PC-3 (cell line): ENCODE measurements at regions not wholly inside any gene's neighbourhood (a gene's known extent, or its start where the extent isn't known, plus 50 kb on each side); places are given as distances from the start of the nearest gene placed in this dataset.

ENCODE experiments used
- ATAC-seq: fragments of 200-7000 bp; cut with Tn5 transposase; 2 replicates; pipeline ENCODE4 v1.9.1; 2020; ENCODE audit warnings: mild to moderate bottlenecking, moderate library complexity
- BruUV-seq: library from RNA; stranded (reverse); fragments of 400-500 nt; replicated peaks from 2 replicates; lab custom pipeline; 2021; lab: Mats Ljungman, UMichigan
- CTCF ChIA-PET: fragments of 300-600 bp; sonication (Branson Sonifier 250); formaldehyde crosslinking; loops from one replicate; lab custom pipeline; 2022; ENCODE audit warnings: antibody characterized with exemption; lab: Charles Lee
- POLR2A ChIA-PET: fragments of 300-600 bp; sonication (Branson Sonifier 250); formaldehyde crosslinking; loops from one replicate; lab custom pipeline; 2022; ENCODE audit warnings: antibody characterized with exemption; ENCODE audit not compliant: unreplicated experiment; lab: Charles Lee
- DNase-seq: peaks from one replicate; pipeline ENCODE4 v3.0.0-alpha.2; 2015
- H2AFZ ChIP-seq: fragments of 300-600 bp; sonication (generic); 2 replicates; pipeline ENCODE4 v1.6.0; 2016; ENCODE audit warnings: antibody characterized with exemption, low read length
- H3F3A ChIP-seq: fragments of 300-600 bp; sonication (generic); one replicate; pipeline ENCODE4 v1.6.0; 2017; ENCODE audit warnings: antibody characterized with exemption, low read length, control low read depth, mild to moderate bottlenecking; ENCODE audit not compliant: unreplicated experiment
- H3K27ac ChIP-seq: fragments of 300-600 bp; sonication (generic); 2 replicates; pipeline ENCODE4 v1.5.1; 2016; ENCODE audit warnings: mild to moderate bottlenecking, low read length
- H3K27me3 ChIP-seq: fragments of 300-600 bp; sonication (generic); 2 replicates; pipeline ENCODE4 v1.6.1; 2016; ENCODE audit warnings: low read length, mixed read lengths
- H3K36me3 ChIP-seq: fragments of 300-600 bp; sonication (generic); 2 replicates; pipeline ENCODE4 v1.6.1; 2016; ENCODE audit warnings: low read depth, mixed run types, low read length, mixed read lengths
- H3K4me1 ChIP-seq: fragments of 300-600 bp; sonication (generic); 2 replicates; pipeline ENCODE4 v1.5.1; 2016; ENCODE audit warnings: low read length; ENCODE audit not compliant: insufficient read depth
- H3K4me2 ChIP-seq: fragments of 300-600 bp; sonication (generic); 2 replicates; pipeline ENCODE4 v1.6.0; 2016; ENCODE audit warnings: low read length
- H3K4me3 ChIP-seq: fragments of 300-600 bp; sonication (generic); 2 replicates; pipeline ENCODE4 v1.5.1; 2016; ENCODE audit warnings: mild to moderate bottlenecking, low read length, mixed read lengths
- H3K79me2 ChIP-seq: fragments of 300-600 bp; sonication (generic); 2 replicates; pipeline ENCODE4 v1.6.1; 2017; ENCODE audit warnings: low read length, mixed read lengths
- H3K9ac ChIP-seq: fragments of 300-600 bp; sonication (generic); 2 replicates; pipeline ENCODE4 v1.6.0; 2016; ENCODE audit warnings: mild to moderate bottlenecking, low read length
- H3K9me2 ChIP-seq: fragments of 300-600 bp; sonication (generic); replicated peaks from 2 replicates; pipeline ENCODE4 v1.6.1; 2016; ENCODE audit warnings: mixed run types, low read length, mixed read lengths
- H3K9me3 ChIP-seq: fragments of 300-600 bp; sonication (generic); 2 replicates; pipeline ENCODE4 v1.6.1; 2016; ENCODE audit warnings: low read length, mixed read lengths
- H4K20me1 ChIP-seq: fragments of 300-600 bp; sonication (generic); 2 replicates; pipeline ENCODE4 v1.6.1; 2016; ENCODE audit warnings: low read length, mixed read lengths
- EZH2 ChIP-seq: fragments of 300-600 bp; sonication (generic); IDR thresholded peaks from one replicate; pipeline ENCODE4 v1.6.1; 2017; ENCODE audit warnings: antibody characterized with exemption, mild to moderate bottlenecking, low read length; ENCODE audit not compliant: unreplicated experiment
- EZH2phosphoT487 ChIP-seq: fragments of 300-600 bp; sonication (generic); IDR thresholded peaks from 2 replicates; pipeline ENCODE4 v1.6.1; 2018; ENCODE audit warnings: mild to moderate bottlenecking, antibody characterized with exemption, low read length, borderline replicate concordance
- intact Hi-C: fragments of 100-400 bp; cut with micrococcal nuclease; formaldehyde crosslinking; loops from 2 replicates; pipeline ENCODE4 v1.9.0; 2023
- TF ChIP-seq, protein P1 (sequence below): fragments of 300-600 bp; sonication (generic); conservative IDR thresholded peaks from 2 replicates; pipeline ENCODE4 v1.5.1; 2017; ENCODE audit warnings: antibody characterized with exemption, low read depth, mild to moderate bottlenecking, low read length

DNA sequence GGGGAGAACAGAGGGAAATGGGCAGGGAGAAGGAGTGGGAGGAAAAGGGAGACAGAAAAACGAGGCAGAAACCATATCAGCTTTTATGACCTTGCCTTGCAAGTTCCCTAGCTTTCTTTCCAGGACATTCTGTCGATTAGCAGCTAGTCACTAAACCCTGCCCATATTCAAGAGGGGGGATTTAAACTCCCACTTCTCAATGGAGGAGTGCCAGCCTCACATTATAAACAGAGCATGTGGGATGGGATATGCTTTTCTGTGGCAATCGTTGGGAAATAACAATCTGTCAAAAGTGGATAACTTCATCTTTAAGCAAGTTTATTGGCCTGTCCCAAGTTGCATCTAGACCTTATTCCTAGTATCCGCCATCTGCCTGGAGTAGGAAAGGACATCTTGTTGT is 57.0 kb upstream of the TMEM170B start:
- Histone ChIP-seq H3K36me3 (no peaks in the 10 kb centered on the region), H3K79me2 (no peaks in the 10 kb centered on the region), H4K20me1 (no peaks in the 10 kb centered on the region), H3F3A (no peaks in the 10 kb centered on the region), H3K4me3 (no peak overlapping the region), H3K9me3 (no peaks in the 10 kb centered on the region), H3K27ac (no peak overlapping the region), H3K9ac (no peak overlapping the region), H3K4me2 (no peak overlapping the region), H2AFZ (no peak overlapping the region), H3K9me2 (no peaks in the 10 kb centered on the region), H3K27me3 (no peaks in the 10 kb centered on the region), H3K4me1 (no peaks in the 10 kb centered on the region)
- ChIA-PET CTCF (interaction anchor here (0.5 kb wide), 1 partner anchor 272 kb away, joined by 4 read pairs; no protein-coding TSS in a partner anchor), POLR2A (no interaction called here)
- DNase-seq: no peak
- intact Hi-C loops: no loop called here
- TF ChIP-seq EZH2phosphoT487: no peak
- TF ChIP-seq, protein P1, sequence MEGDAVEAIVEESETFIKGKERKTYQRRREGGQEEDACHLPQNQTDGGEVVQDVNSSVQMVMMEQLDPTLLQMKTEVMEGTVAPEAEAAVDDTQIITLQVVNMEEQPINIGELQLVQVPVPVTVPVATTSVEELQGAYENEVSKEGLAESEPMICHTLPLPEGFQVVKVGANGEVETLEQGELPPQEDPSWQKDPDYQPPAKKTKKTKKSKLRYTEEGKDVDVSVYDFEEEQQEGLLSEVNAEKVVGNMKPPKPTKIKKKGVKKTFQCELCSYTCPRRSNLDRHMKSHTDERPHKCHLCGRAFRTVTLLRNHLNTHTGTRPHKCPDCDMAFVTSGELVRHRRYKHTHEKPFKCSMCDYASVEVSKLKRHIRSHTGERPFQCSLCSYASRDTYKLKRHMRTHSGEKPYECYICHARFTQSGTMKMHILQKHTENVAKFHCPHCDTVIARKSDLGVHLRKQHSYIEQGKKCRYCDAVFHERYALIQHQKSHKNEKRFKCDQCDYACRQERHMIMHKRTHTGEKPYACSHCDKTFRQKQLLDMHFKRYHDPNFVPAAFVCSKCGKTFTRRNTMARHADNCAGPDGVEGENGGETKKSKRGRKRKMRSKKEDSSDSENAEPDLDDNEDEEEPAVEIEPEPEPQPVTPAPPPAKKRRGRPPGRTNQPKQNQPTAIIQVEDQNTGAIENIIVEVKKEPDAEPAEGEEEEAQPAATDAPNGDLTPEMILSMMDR: no peak
- no peak for TF ChIP-seq EZH2
- no peak for ATAC-seq
- no TSS peak for BruUV-seq

DNA sequence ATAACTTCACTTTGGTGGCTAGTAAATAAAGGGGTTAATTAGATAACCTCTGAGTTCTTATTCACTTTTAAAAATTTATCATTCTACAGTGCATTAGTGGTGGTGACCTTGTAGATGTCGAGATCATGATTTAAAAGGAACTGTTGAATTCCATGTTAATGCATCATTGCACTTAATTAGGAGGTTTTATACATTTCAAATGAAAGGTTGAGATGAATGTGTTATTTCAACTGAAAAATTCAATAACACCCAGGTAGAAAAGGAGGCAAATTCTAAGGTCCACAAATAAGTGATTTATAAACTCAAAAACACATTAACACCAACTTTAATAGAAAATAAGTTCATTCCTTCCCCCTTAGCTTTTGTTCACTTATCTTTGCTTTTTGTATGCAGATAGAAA is 58.3 kb upstream of the TMEM170B start:
- intact Hi-C loops: no loop called here
- BruUV-seq: no TSS peak

DNA sequence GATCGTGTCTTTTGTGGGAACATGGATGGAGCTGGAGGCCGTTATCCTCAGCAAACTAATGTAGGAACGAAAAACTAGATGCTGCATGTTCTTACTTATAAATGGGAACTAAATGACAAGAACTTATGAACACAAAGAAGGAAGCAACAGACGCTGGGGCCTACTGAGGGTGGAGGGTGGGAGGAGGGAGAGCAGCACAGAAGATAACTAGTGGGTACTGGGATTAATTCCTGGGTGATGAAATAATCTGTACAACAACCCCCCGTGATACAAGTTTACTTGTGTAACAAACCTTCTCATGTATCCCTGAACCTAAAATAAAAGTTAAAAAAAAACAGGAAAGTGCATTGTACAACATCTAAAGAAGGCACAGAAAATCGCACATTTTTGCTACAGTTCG is 59.0 kb upstream of the TMEM170B start:
- Histone ChIP-seq H3F3A (no peaks in the 10 kb centered on the region), H3K9me2 (no peaks in the 10 kb centered on the region)
- CTCF ChIA-PET: no interaction called here

More for the DNA sequence above, 58.3 kb upstream of the TMEM170B start:
- DNase-seq (no peak), ATAC-seq (no peak)
- ChIA-PET CTCF (no interaction called here), POLR2A (no interaction called here)
- Histone ChIP-seq H3K4me1 (no peaks in the 10 kb centered on the region), H3F3A (no peaks in the 10 kb centered on the region), H3K79me2 (no peaks in the 10 kb centered on the region), H3K9me2 (no peaks in the 10 kb centered on the region), H3K36me3 (no peaks in the 10 kb centered on the region), H4K20me1 (no peaks in the 10 kb centered on the region), H3K4me2 (no peak overlapping the region), H3K27ac (no peak overlapping the region), H3K27me3 (no peaks in the 10 kb centered on the region), H3K4me3 (no peak overlapping the region), H3K9ac (no peak overlapping the region), H3K9me3 (no peaks in the 10 kb centered on the region), H2AFZ (no peak overlapping the region)
- TF ChIP-seq, protein P1: no peak
- no peak for TF ChIP-seq EZH2phosphoT487
- TF ChIP-seq EZH2: no peak

More for the DNA sequence above, 59.0 kb upstream of the TMEM170B start:
- H3K9ac ChIP-seq: no peak overlapping the region
- no peaks in the 10 kb centered on the region for H3K4me1 ChIP-seq
- no peaks in the 10 kb centered on the region for H3K36me3 ChIP-seq
- no peak overlapping the region for H2AFZ ChIP-seq
- no peak overlapping the region for H3K27ac ChIP-seq
- H3K79me2 ChIP-seq: no peaks in the 10 kb centered on the region
- DNase-seq (no peak), ATAC-seq (no peak)
- BruUV-seq: no TSS peak
- TF ChIP-seq EZH2 (no peak), EZH2phosphoT487 (no peak)
- TF ChIP-seq, protein P1: no peak
- H3K4me3 ChIP-seq: no peak overlapping the region
- intact Hi-C loops: no loop called here
- H3K27me3 ChIP-seq: no peaks in the 10 kb centered on the region
- no peak overlapping the region for H3K4me2 ChIP-seq
- POLR2A ChIA-PET: no interaction called here
- no peaks in the 10 kb centered on the region for H3K9me3 ChIP-seq
- H4K20me1 ChIP-seq: no peaks in the 10 kb centered on the region
